Activated naive CD4-positive, alpha-beta T cell treated with anti-CD3 and anti-CD28 coated beads, Interleukin-2, amount 50 U/mL, for 16 hours (primary cell): ENCODE measurements at regions not wholly inside any gene's neighbourhood (a gene's known extent, or its start where the extent isn't known, plus 50 kb on each side); places are given as distances from the start of the nearest gene placed in this dataset.
"Not testable (repeated sequence)": the region's sequence is repeated elsewhere in the genome, so short reads cannot be mapped to it uniquely, and the experiment has no call there.

ENCODE experiments used
- DNase-seq: peaks from one replicate; pipeline ENCODE4 v3.0.0-alpha.2; 2020

DNA sequence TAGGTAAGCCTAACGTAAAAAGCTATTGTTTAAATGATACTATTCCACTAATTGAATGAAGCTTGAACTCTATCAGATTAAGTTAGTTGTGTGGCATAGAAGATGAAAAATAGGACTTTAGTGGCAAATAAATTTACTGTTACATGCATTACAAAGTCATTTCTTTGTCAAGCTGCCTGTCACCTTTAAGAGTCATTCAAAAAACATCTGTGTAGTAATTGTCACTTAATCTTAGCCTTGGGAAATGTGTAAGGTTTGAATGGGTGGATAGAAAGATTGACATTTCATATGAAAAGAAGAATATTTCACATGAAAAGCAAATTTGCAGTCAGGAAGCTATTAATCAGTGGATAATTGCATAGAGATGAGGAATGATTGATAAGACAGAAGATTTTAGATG lies 473.5 kb downstream of the DNAH5 start:
- no peak for DNase-seq

DNA sequence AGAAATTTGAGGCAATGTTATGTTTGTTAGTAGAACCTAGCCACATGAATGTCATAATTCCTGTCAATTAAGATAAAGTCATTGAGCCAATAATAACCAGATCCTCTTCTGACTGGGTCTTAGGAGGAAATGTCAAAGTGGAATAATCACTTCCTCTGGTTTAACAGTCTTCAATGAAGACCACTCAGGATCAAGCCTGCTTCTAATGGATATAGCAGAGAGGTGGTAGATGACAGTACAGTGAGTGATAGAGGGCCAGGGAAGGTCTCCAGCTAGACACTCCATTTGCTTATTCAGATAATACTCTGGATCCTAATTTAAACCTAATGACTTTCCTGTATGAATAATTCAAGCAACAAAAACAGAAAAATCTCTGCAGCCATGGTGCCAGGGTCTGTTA lies 474.2 kb downstream of the DNAH5 start:
- no peak for DNase-seq

DNA sequence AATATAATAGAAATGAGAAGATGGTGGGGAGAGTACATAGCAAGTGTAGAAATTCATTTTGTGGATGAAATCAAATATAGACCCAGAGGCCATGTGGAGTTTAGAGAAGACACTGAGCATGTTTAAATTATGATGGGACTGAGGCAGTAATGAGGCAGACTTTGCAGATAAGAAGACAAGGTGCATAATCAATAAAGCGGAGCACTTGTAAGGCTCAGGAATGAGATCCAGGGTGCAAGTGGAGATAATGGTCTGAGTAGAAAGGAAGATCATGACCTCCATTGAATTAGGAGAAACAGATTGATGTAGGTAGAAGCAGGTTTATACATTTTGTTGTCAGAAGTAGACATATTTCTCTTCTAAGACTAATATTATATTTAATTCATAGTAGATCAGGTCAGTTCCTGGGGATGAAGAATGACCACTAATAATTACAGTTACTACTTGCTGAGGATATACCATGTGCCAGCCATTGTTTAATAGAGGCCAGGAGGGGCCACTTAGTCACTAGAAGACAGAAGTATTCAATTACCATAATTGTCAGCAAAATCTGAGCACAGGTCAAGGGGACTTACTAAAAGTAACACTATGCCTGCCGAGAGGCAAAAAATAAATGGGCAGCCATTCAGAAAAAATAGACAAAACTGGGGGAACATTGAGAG lies 479.8 kb downstream of the DNAH5 start:
- DNase-seq, result no peak

DNA sequence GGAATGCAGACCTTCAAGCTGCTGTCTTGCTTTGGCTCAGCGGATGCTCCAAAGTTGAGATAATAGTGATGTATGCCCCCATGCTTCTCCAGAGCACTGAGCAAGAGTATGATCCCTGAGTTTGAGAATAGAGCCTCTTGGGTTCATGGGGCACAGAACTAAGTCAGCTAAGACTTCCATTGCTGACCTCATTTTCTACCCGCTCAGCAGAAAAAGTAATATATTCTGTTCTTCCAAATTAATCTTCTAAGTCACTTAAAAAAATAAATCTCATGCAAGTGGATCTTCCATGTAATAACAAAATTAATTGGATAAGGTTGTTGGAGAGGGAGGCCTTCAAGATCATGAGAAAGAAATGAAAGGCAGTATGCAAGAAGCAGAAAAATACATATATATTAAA lies 483.9 kb downstream of the DNAH5 start:
- no peak for DNase-seq

DNA sequence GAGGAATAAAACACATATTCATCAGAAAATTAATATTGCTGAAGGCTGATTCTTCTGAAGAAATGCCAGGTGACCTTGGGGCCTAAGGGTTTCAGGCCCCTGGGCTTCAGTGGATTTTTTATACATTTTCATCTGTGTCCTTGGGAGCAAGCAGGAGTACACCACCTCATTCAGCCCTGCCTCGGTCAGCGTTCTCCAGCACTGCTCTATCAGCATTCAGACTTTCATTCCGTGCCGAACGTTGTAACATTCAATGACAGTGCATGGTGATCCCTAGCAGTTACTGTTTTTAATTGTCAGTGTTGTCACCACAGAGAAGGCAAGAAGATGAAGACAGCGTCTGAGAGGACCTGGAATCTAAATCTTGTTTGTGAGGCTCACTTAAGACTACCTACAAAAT lies 490.4 kb downstream of the DNAH5 start:
- DNase-seq, result no peak

DNA sequence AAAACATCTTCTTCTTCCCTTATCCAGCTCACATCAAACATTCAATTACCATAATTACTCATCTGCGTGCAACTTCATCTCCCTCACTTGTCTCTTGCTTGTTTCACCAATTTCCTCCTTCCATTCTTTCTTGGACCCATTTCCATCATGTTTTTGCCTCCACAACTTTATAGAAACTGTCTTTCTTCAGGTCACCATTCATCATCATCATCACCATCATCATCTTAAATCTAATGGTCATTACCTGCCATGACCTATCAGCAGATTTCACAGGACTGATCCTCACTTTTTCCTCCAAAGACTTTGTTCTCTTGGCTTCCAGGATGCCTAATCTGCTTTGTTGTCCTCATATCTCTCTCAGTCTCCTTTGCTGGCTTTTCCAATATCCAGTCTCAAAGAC lies 495.6 kb downstream of the DNAH5 start:
- no peak for DNase-seq

DNA sequence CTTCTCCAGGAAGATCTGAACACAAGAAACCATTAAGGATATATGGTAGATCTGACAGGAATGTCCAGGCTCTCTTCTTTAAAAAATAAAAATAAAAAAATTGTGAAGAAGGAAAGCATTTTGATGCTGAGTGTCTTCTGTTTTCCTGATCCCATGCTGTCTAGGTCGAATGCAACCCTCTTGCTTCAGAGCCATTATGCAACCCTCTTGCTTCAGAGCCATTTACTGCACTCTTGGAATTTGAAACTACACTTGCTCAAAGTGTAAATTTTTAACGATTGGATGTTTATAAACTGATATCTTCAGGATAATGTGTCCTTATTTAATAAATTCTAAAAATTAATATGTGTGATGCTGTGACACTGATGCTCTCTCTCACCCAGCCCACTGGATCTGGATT lies 505.1 kb downstream of the DNAH5 start:
- no peak for DNase-seq

DNA sequence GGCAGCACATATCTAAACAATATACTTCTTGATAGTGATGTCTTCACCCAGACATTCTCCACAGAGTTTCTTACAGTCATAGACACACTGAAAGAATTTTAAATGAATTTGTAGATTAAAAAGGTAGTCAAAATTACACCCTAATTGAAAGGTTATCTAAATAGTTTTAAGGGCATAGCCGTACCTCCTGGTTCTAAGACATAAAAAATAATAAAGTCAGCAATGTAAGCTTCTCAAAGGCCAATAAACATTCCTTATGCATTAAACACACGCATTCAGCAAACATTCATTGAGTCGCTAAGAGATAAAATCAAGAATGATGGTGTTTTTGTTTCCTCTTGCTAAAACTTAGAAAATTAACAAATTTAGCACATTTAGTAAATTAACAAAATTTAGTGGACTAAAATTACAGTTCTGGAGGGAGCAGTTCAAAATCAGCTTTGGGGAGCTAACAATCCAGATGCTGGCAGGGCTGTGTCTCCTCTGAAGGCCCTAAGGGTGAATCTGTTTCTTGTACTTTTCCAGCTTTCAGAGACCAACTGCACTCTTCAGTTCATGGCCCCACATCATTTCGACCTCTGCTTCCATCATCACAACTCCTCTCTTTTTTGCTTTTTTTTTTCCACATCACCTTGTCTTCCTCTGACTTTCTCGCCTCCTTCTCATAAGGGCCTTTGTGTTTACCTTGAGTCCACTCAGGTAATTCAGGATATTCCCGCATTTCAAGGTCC lies 516.5 kb downstream of the DNAH5 start:
- DNase-seq, result no peak

DNA sequence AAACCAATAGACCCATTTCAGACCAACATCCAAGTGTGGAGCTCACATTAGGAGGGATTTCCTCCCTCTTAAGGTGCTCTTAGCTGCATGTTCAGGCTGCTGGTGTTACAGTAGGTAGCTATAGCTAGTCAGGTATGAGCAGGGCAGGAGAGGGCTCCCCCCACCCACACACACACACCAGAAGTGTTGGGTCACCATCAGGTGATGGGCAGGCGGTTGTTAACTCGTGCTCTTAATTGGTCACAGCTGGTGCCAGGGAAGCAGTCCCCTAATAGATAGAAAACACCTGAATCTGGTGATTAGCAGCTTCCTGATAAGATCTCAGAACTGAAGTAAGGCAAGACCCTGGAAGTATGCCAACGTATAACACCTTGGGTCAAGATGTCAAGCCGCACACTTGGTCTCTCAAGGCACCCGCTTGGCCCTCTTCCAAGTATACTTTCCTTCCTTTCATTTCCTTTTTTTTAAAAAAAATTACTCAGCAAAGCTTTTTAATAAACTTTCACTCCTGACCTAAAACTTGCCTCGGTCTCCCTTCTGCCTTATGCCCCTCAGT lies 532.4 kb downstream of the DNAH5 start:
- DNase-seq, result no peak

DNA sequence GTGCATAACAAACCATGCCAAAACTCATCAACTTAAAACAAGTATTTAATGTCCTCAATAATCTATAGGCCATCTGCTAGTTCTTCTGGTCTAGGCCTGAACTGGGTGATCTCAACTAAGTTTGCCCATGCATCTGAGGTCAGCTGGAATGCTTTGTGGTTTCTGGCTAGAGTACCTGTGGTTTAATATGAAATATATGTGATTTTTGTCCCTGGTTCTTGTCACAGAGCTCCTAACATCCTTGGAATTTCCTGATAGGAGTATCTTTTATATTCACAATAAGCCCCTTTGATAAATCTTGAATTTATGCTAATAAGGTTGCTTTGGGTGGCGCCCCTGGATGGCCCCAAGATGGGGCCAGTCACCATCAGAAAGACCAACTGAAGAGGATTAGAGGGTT lies 535.9 kb downstream of the DNAH5 start:
- DNase-seq, result no peak

DNA sequence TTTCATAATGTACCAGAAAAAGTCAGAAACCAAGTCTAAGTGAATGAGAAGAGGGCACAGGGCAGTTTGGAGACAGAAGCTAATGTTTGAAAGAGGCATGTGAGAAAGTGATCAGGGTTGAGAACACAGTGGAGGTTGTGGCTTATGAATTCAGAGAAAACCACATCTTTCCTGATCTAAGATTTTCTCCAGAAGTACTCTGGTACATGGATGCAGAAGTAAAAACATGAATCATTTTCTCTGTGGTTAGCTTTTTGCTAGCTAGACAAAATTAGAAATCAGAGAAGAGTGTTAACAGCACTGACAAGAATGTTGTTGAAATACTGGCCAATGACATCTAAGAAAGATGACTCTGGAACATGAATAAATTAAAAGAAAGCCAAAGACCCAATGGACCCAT lies 541.1 kb downstream of the DNAH5 start:
- no peak for DNase-seq

DNA sequence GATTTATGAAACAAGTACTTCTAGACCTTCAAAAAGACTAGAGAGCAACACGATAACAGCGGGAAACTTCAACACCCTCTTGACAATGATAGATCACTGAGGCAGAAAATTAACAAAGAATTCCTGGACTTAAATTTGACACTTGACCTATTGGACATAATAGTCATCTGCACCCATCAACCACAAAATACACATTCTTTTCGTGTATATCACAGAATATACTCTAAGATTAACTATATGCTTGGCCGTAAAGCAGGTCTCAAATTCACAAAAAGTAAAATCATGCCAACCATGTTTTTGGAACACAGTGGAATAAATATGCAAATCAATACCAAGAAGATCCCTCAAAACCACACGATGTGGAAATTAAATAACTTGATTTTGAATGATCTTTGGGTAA lies 559.4 kb downstream of the DNAH5 start:
- DNase-seq, result no peak

DNA sequence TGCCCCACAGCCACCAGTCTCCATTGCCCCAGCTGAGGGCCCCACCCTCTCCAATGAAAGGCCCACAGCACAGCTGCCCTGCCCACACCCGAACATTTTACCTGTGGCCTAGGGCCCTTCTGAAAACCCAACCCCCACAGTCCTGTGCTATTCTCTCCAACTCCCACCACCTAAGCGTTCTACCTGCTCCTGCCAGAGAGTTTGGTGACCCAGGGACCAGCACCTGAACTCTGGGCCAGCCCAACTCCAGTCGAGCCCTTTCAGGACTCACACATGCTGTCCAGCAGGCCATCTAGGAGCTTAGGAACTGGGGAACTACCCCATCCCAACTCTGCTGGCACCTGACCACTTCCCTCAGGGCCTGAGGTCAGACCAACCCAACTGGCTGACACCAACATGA lies 562.3 kb downstream of the DNAH5 start:
- DNase-seq, result no peak

DNA sequence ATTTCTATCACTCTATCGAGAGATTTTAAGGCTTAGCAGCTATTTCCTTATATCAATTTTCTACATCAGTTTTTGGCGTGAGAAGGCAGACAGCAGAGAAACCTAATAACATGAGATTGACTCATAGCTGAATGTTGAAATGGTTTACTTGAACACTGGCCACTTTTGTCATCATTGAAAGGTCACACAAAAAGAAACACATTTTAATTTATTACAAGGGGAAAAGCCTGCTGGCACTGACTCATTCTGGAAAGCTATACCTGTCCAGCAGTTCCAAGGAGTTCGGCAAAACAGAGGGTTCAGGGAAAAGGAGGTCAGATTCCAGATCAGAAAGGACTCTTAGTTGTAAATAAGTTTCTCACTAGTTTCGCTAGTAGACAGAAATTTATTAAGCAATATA lies 566.4 kb downstream of the DNAH5 start:
- DNase-seq, result no peak

DNA sequence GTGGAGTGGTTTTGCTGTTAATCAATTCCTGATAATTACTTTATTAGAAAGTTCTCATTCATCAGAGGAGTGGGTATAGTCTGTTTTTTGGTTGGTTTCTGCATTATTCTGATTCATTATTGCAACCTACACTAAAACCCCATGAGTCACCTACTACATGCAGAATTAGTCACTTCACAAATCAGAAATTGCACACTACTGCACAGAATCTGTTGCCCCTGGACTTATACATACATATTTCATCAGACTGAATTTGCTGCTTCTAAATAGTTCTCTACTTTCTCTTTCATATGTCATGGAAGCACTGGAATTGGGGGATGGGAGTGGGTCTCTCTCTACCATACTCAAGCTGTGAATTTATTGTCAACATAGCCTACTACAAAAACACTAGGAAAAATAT lies 585.1 kb downstream of the DNAH5 start:
- DNase-seq, result no peak

DNA sequence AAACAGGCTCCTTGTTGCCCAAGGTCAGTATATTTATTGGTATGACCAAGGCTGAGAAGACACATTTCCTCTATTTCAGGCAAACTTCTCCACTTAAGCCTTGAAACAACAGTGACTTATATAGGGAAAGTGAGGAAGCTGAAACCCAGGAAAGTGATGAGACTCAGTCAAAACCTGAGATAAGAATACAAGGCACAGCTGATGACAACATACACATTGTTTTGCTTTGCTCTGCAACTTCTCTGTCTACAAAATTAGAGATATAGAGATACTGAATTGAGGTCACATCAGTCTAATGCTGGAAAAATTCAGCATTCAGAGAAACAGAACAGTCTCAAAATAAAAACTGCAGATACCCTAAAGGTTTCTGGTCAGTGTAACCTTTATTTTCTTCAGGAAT lies 586.1 kb downstream of the DNAH5 start:
- no peak for DNase-seq

DNA sequence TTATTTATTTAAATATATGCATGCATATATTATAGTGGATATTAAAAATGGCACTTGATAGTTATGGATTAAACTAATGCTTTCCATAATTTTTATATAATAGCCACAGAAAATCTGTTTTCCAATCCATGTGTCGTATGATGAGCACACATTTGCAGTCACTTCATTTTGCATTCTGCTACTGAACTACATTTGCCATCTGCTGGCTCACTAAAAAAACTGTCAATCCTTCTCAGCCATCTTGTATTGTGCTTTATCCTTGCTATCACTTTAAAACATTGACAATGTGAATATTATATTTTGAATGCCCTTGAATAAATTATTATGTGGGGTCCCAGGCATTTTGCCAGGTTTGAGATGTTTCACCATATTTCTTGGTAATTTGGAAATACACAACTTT lies 586.6 kb downstream of the DNAH5 start:
- no peak for DNase-seq

DNA sequence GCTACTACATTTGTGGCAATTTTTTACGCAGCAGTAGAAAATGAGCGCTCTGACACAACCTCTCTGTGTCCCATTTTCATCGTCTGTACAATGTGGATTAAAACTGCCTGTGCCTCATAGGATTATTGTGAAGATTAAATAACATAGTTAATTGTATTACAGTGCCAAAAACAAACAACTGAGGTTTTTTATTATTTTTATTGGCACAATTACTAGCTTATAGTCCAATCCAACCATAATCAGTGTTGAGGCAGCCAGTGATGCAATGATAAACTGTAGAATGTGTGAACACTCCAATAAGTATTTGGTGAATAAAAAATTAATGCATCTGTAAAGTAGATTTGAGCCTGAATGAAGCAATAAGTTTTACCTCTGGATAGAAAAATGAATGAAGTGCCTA lies 588.3 kb downstream of the DNAH5 start:
- no peak for DNase-seq

DNA sequence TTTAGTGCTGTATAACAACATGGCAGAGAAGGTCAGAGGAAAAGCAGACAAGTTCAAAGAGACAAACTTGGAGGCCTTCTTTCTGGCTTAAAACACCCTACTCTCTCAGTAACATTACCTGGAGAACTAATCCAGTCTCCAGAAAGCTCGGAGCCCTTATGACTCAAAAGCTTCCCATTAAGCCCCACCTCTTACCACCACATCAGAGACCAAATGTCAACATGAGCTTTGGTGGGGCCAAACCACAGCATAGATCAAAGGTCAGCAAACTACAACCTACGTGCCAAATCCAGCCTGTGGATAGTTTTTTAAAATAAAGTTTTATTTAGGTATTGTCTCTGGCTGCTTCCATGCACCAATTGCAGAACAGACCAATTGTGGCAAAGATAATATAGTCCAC lies 589.9 kb downstream of the DNAH5 start:
- no peak for DNase-seq

DNA sequence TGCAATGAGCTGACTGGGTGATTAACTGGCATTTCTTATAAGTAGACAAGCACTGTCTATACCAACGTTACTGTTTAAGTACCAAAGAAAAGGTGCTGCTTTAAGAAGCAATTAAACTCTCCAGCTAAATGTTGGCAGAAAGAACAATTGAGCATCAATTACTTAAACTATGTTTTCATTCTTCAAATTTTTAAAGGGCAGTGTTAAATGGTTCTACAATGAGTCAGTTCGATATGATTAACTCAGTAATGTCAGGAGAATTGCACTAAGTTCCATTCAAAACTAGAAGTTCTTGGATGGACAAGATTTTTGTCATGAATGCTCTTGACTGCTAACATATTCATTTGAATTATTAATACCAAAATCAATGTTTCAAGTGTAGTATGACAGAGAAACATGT lies 593.7 kb downstream of the DNAH5 start:
- no peak for DNase-seq

DNA sequence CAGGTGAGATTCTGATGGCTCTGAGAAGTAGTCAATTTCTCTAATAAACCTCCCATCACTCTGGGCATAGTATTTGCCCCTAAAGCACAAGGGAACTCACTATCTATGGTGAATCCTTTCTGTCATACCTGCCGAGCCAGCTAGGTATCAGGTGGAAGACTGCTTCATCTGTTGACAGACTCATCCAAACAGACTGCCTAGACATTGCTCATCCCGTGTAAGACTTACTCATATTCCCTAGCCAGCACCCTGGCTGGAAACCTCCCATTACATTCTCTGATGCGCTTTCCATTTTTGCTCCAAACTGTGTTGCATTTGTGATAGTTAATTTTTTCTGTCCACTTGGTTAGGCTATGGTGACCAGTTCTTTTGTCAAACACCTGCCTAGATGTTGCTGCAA lies 595.9 kb downstream of the DNAH5 start:
- no peak for DNase-seq

DNA sequence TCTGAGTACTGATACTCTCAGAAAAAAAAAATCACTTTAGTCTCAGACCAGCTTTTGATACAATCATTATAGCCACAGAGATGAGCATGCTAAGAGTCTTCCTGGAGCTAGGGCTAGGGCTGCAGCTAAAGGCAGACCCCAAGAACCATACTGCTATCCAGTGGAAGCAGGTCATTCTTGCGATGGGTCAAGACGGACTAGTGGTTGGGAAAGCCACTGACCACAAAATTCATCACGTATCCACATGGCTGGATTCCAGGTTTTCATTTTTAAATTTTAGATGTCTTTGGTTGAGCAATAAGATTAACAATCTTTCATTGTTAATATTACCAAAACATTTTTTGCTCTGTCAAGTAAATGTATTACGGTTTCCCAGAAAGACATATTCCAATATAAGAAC lies 598.1 kb downstream of the DNAH5 start:
- DNase-seq, result no peak

DNA sequence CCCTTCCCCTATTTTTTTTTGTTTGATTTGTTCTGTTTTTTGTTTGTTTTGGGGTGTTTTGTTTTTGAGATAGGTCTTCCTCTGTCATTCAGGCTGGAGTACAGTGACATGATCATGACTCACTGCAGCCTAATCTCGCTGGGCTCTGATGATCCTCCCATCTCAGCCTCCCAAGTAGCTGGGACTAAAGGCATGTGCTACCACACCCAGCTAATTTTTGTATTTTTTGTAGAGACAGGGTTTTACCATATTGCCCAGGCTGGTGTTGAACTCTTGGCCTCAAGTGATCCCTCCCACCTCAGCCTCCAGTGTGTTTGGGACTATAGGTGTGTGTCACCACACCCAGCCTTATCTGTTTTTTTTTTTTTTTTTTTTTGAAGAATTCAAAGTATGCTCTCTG lies 605.4 kb downstream of the DNAH5 start:
- DNase-seq, result no peak

DNA sequence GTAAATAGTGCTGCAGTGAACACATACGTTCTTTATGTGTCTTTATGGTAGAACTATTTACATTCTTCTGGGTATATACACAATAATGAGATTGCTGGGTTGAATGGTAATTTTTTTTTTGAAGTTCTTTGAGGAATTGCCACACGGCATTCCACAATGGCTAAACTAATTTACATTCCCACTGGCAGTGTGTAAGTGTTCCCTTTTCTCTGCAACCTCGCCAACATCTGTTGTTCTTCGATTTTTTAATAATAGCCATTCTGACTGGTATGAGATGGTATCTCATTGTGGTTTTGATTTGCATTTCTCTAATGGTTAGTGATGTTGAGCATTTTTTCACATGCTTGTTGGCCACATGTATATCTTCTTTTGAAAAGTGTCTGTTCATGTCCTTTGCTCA lies 609.5 kb downstream of the DNAH5 start:
- not testable (repeated sequence) for DNase-seq

DNA sequence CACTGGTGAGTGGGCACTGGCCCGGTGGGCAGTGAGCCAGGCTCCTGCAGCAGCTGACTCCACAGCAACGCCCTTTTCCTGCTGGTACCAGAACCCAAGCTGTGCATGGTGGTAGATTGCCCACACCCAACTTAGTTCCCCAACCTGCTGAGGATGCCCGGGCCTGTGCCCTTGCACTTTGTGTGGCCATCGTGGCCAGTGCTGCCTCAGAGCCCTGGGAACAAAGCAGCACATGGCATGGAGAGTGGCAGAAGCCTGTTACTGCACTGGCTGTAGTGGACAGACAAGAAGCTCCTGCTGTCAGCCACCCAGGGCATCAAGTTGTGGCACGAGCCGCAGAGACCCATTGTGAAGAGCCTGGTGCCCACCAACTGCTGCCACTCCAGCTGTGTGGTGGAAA lies 612.9 kb downstream of the DNAH5 start:
- DNase-seq, result no peak
